ENCODE measurements at regions not wholly inside any gene's neighbourhood (a gene's known extent, or its start where the extent isn't known, plus 50 kb on each side); places are given as distances from the start of the nearest gene placed in this dataset.
A peak's percentile ranks its signal among the peaks of the same experiment; 100 is the strongest.

DNA sequence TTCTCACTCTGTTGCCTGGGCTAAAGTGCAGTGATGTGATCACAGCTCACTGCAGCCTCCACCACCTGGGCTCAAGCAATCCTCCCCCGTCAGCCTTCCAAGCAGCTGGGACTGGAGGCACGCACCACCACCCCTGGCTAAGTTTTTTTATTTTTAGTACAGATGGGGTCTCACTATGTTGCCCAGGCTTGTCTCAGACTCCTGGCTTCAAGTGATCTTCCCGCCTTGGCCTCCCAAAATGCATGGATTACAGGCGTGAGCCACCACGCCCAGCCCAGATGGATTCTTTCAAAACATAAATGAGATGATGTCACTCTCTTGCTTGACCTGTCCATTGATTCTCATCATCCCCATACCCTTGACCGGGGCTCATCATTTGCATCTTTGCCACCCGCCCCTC, 72.6 kb upstream of the SLC6A6 start:
- TF ChIP-seq, protein P1, sequence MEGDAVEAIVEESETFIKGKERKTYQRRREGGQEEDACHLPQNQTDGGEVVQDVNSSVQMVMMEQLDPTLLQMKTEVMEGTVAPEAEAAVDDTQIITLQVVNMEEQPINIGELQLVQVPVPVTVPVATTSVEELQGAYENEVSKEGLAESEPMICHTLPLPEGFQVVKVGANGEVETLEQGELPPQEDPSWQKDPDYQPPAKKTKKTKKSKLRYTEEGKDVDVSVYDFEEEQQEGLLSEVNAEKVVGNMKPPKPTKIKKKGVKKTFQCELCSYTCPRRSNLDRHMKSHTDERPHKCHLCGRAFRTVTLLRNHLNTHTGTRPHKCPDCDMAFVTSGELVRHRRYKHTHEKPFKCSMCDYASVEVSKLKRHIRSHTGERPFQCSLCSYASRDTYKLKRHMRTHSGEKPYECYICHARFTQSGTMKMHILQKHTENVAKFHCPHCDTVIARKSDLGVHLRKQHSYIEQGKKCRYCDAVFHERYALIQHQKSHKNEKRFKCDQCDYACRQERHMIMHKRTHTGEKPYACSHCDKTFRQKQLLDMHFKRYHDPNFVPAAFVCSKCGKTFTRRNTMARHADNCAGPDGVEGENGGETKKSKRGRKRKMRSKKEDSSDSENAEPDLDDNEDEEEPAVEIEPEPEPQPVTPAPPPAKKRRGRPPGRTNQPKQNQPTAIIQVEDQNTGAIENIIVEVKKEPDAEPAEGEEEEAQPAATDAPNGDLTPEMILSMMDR (conservative IDR thresholded peaks at IDR 0.05), result no peak
- no peak overlapping the region for H3K4me2 ChIP-seq (ENCODE audit: insufficient read depth, insufficient read length, low read length)
- peaks cover 0 to 6% (median 4%) of the 10 kb centered on the region in 3 experiments; a peak in 3 of 7 replicates for H3K36me3 Mint-ChIP-seq (ENCODE audit: insufficient read depth in 1 of 3, low read depth in 3 of 3)
- H2BK120ac ChIP-seq (ENCODE audit: low read depth, low read length, poor library complexity, severe bottlenecking), result no peak overlapping the region
- H3K4me1 ChIP-seq (ENCODE audit: insufficient read depth, low read length), result peaks cover 3% of the 10 kb centered on the region; the same call in 1 of the 2 replicates
- no peak overlapping the region for H3K18ac ChIP-seq (ENCODE audit: insufficient read length, low read depth, low read length)
- H3K4me1 Mint-ChIP-seq, result peaks cover 17 to 28% of the 10 kb centered on the region in 2 experiments
- no peak overlapping the region for H3K9ac ChIP-seq (ENCODE audit: extremely low read depth, insufficient read length, low read length)
- H3K9me3 ChIP-seq (ENCODE audit: control insufficient read depth, low read depth, low read length), result no peaks in the 10 kb centered on the region
- H3K23ac ChIP-seq (ENCODE audit: insufficient read length, low read depth, low read length), result no peak overlapping the region
- H3K9me3 Mint-ChIP-seq, result peaks cover 4 to 7% of the 10 kb centered on the region in 2 experiments; a peak in 4 of 5 replicates
- H3T11ph ChIP-seq (ENCODE audit: low read length), result no peak overlapping the region
- H2BK15ac ChIP-seq (ENCODE audit: low read depth, low read length), result no peak overlapping the region
- H3K27me3 Mint-ChIP-seq (ENCODE audit: low read depth), result peaks cover 5% of the 10 kb centered on the region
- H2BK12ac ChIP-seq (ENCODE audit: insufficient read length, low read depth, low read length), result no peak overlapping the region
- H2BK20ac ChIP-seq (ENCODE audit: low read depth, low read length, poor library complexity, severe bottlenecking), result no peak overlapping the region
- H3K23me2 ChIP-seq (ENCODE audit: insufficient read length, low read depth, low read length, poor library complexity, severe bottlenecking), result no peaks in the 10 kb centered on the region
- no peaks in the 10 kb centered on the region for H3K79me1 ChIP-seq (ENCODE audit: insufficient read depth, low read depth, low read length, poor library complexity, severe bottlenecking)
- no peaks in the 10 kb centered on the region for H3K27me3 ChIP-seq (ENCODE audit: insufficient read depth, low read length)
- no peak overlapping the region for H4K91ac ChIP-seq (ENCODE audit: insufficient read length, low read depth, low read length)
- H3K4me3 Mint-ChIP-seq, result peak overlapping the region in 1 of 2 experiments; percentile 0; a peak in 2 of 5 replicates
- no peak overlapping the region for H2AK5ac ChIP-seq (ENCODE audit: insufficient read length, low read length)
- WGBS (ENCODE audit: extremely low coverage, insufficient read length, low lambda C conversion rate), result no CpG with 5 or more reads among the region's 7 CpGs
- no peak overlapping the region for H4K8ac ChIP-seq (replicated peaks; ENCODE audit: insufficient read length, low read depth, low read length)
- H3K27ac ChIP-seq (ENCODE audit: insufficient read length, low read depth, low read length), result no peak overlapping the region
- H3K79me2 ChIP-seq (ENCODE audit: insufficient read depth, low read length), result no peaks in the 10 kb centered on the region
- H3K14ac ChIP-seq (ENCODE audit: insufficient read depth, low read length), result no peak overlapping the region
- H4K20me1 ChIP-seq (ENCODE audit: control insufficient read depth, insufficient read depth, insufficient read length), result no peaks in the 10 kb centered on the region
- no peak overlapping the region for H3K56ac ChIP-seq (ENCODE audit: insufficient read length, low read depth, low read length)
- no peak overlapping the region for H2AFZ ChIP-seq (ENCODE audit: low read length)
- H3K4ac ChIP-seq (ENCODE audit: low read depth, low read length), result no peak overlapping the region; the same call in 1 of the 2 replicates
- no peak overlapping the region for H4K5ac ChIP-seq (ENCODE audit: insufficient read length, low read depth, low read length)
- no peak overlapping the region for H2BK5ac ChIP-seq (ENCODE audit: insufficient read length, low read length)
- no peak for DNase-seq
- H3K27ac Mint-ChIP-seq, result peak overlapping the region; percentile 62 to 90 (median 74); a peak in 6 of 7 replicates
